Astrocyte of the spinal cord (primary cell): ENCODE measurements at regions not wholly inside any gene's neighbourhood (a gene's known extent, or its start where the extent isn't known, plus 50 kb on each side); places are given as distances from the start of the nearest gene placed in this dataset.

Experiments
- DNase-seq: peaks from one replicate; pipeline ENCODE4 v3.0.0; 2011; ENCODE audit warnings: low read depth, low spot score
- H3K4me3 ChIP-seq: 2 replicates; pipeline ENCODE4 v1.5.1; 2011; ENCODE audit warnings: low read depth, mild to moderate bottlenecking, low read length, moderate library complexity
- CTCF ChIP-seq: IDR thresholded peaks from 2 replicates; pipeline ENCODE4 v1.5.1; 2012; ENCODE audit warnings: low read depth, mild to moderate bottlenecking, low read length, inconsistent platforms
- in situ Hi-C: cut with HindIII; loops from 2 replicates; pipeline ENCODE4 v1.10.0; 2017; ENCODE audit warnings: low sequenced_read_pairs

- in situ Hi-C loops = no loop called here
- no peak for DNase-seq
- TF ChIP-seq CTCF = no peak
- H3K4me3 ChIP-seq = no peak overlapping the region
These were observed 250.7 kb downstream of the TBC1D4 start for GRCh38 chr13:75231235-75231634.

GRCh38 chr13:75226733-75227435 is 255.1 kb downstream of the TBC1D4 start:
- DNase-seq = peak; percentile 94
- H3K4me3 ChIP-seq = no peak overlapping the region
- no peak for TF ChIP-seq CTCF
- in situ Hi-C loops = no loop called here

GRCh38 chr13:75226092-75226491 is 255.9 kb downstream of the TBC1D4 start:
- no peak for DNase-seq
- in situ Hi-C loops = no loop called here
- TF ChIP-seq CTCF = no peak
- no peak overlapping the region for H3K4me3 ChIP-seq

GRCh38 chr13:75225288-75226032 is 256.5 kb downstream of the TBC1D4 start:
- TF ChIP-seq CTCF = no peak
- H3K4me3 ChIP-seq = no peak overlapping the region
- DNase-seq = no peak
- in situ Hi-C loops = no loop called here

GRCh38 chr13:75224053-75224742 is 257.8 kb downstream of the TBC1D4 start:
- no peak for TF ChIP-seq CTCF
- in situ Hi-C loops = no loop called here
- DNase-seq = no peak
- H3K4me3 ChIP-seq = no peak overlapping the region

- peak; percentile 24 for DNase-seq
- no peak for TF ChIP-seq CTCF
- no peak overlapping the region for H3K4me3 ChIP-seq
- in situ Hi-C loops = no loop called here
These were observed 259.9 kb downstream of the TBC1D4 start for GRCh38 chr13:75222031-75222430.
